ENCODE measurements at regions not wholly inside any gene's neighbourhood (a gene's known extent, or its start where the extent isn't known, plus 50 kb on each side); places are given as distances from the start of the nearest gene placed in this dataset.
A peak's percentile ranks its signal among the peaks of the same experiment; 100 is the strongest.
"Not testable (repeated sequence)": the region's sequence is repeated elsewhere in the genome, so short reads cannot be mapped to it uniquely, and the experiment has no call there.

- no peaks in the 10 kb centered on the region for H3K27me3 ChIP-seq (replicated peaks in 2 of 5; ENCODE audit: control insufficient read depth in 4 of 5, insufficient read depth in 5 of 5, low read length in 4 of 5)
- H3K36me3 ChIP-seq (ENCODE audit: control insufficient read depth in 4 of 4, insufficient read depth in 4 of 4, low read length in 3 of 4): no peaks in the 10 kb centered on the region
- ChIA-PET POLR2A (interaction anchor here (0.6 to 1.1 kb wide), 3 partner anchors 42 to 248 kb away, joined by 3 to 10 read pairs (median 4); no protein-coding TSS in a partner anchor), CTCF (interaction anchor here (0.6 to 5.7 kb wide), 23 partner anchors 8 to 191 kb away, joined by 3 to 36 read pairs (median 5); no protein-coding TSS in a partner anchor)
- DNase-seq: peak in 2 of 3 donors; percentile 68 to 82
- H3K4me3 ChIP-seq (ENCODE audit: control insufficient read depth in 1 of 7, extremely low read depth in 1 of 7, insufficient read depth in 4 of 7, low read depth in 2 of 7, low read length in 6 of 7): peak overlapping the region in 5 of 7 experiments; percentile 27 to 69 (median 54)
- WGBS (ENCODE audit: insufficient coverage): 82% methylated on average over 5 of the region's 13 CpGs
- peaks cover 3 to 5% (median 4%) of the 10 kb centered on the region in 5 experiments for H3K9me3 ChIP-seq (ENCODE audit: control extremely low read depth in 1 of 5, control insufficient read depth in 4 of 5, insufficient read depth in 2 of 5, low read depth in 1 of 5, low read length in 4 of 5)
- H3K27ac ChIP-seq (ENCODE audit: insufficient read depth in 1 of 2, low read depth in 1 of 2, low read length in 2 of 2, poor library complexity in 1 of 2, severe bottlenecking in 2 of 2): no peak overlapping the region
- H3K4me1 ChIP-seq (ENCODE audit: control extremely low read depth in 1 of 4, control insufficient read depth in 4 of 4, insufficient read depth in 4 of 4, low read length in 3 of 4): peaks cover 3 to 57% (median 23%) of the 10 kb centered on the region in 4 experiments
These were observed 191.5 kb downstream of the SEC14L1 start for GRCh38 chr17:77332034-77332971.

GRCh38 chr17:77332981-77333685 is 192.4 kb downstream of the SEC14L1 start:
- Histone ChIP-seq H3K27ac (ENCODE audit: insufficient read depth in 1 of 2, low read depth in 1 of 2, low read length in 2 of 2, poor library complexity in 1 of 2, severe bottlenecking in 2 of 2) (no peak overlapping the region), H3K4me1 (ENCODE audit: control extremely low read depth in 1 of 4, control insufficient read depth in 4 of 4, insufficient read depth in 4 of 4, low read length in 3 of 4) (peaks cover 3 to 54% (median 23%) of the 10 kb centered on the region in 4 experiments), H3K36me3 (ENCODE audit: control insufficient read depth in 4 of 4, insufficient read depth in 4 of 4, low read length in 3 of 4) (no peaks in the 10 kb centered on the region), H3K27me3 (replicated peaks in 2 of 5; ENCODE audit: control insufficient read depth in 4 of 5, insufficient read depth in 5 of 5, low read length in 4 of 5) (no peaks in the 10 kb centered on the region), H3K9me3 (ENCODE audit: control extremely low read depth in 1 of 5, control insufficient read depth in 4 of 5, insufficient read depth in 2 of 5, low read depth in 1 of 5, low read length in 4 of 5) (peaks cover 3 to 5% (median 4%) of the 10 kb centered on the region in 5 experiments), H3K4me3 (ENCODE audit: control insufficient read depth in 1 of 7, extremely low read depth in 1 of 7, insufficient read depth in 4 of 7, low read depth in 2 of 7, low read length in 6 of 7) (no peak overlapping the region)
- peak in 1 of 3 donors; percentile 54 for DNase-seq
- ChIA-PET CTCF (interaction anchor here (0.8 to 5.7 kb wide), 12 partner anchors 16 to 190 kb away, joined by 3 to 36 read pairs (median 6); no protein-coding TSS in a partner anchor), POLR2A (interaction anchor here (0.7 kb wide), 1 partner anchor 249 kb away, joined by 3 read pairs; no protein-coding TSS in a partner anchor)
- 100% methylated on average over 3 of the region's 7 CpGs for WGBS (ENCODE audit: insufficient coverage)

DNA sequence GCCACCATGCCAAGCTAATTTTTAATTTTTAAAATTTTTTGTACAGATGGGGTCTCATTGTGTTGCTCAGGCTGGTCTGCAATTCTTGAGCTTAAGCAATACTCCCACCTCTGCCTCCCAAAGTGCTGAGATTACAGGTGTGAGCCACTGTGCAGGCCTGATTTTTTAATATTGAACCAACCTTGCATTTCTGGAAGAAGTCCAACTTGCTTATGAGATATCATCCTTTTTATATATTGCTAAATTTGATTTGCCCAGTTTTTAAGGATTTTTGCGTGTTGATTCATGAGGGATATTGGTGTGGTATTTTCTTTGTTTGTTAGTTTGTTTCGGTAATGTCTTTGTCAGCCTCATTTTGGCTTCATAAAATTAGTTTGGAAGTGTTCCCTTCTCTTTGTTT is 196.4 kb downstream of the SEC14L1 start:
- Histone ChIP-seq H3K36me3 (ENCODE audit: control insufficient read depth in 4 of 4, insufficient read depth in 4 of 4, low read length in 3 of 4) (no peaks in the 10 kb centered on the region), H3K4me3 (ENCODE audit: control insufficient read depth in 1 of 7, extremely low read depth in 1 of 7, insufficient read depth in 4 of 7, low read depth in 2 of 7, low read length in 6 of 7) (no peak overlapping the region), H3K9me3 (ENCODE audit: control extremely low read depth in 1 of 5, control insufficient read depth in 4 of 5, insufficient read depth in 2 of 5, low read depth in 1 of 5, low read length in 4 of 5) (peaks cover 3 to 5% (median 4%) of the 10 kb centered on the region in 5 experiments), H3K4me1 (ENCODE audit: control extremely low read depth in 1 of 4, control insufficient read depth in 4 of 4, insufficient read depth in 4 of 4, low read length in 3 of 4) (peaks cover 5 to 32% (median 15%) of the 10 kb centered on the region in 4 experiments), H3K27ac (ENCODE audit: insufficient read depth in 1 of 2, low read depth in 1 of 2, low read length in 2 of 2, poor library complexity in 1 of 2, severe bottlenecking in 2 of 2) (no peak overlapping the region), H3K27me3 (replicated peaks in 2 of 5; ENCODE audit: control insufficient read depth in 4 of 5, insufficient read depth in 5 of 5, low read length in 4 of 5) (no peaks in the 10 kb centered on the region)
- CTCF ChIA-PET: interaction anchor here (0.7 to 1.2 kb wide), 2 partner anchors 63 to 98 kb away, joined by 3 to 4 read pairs; no protein-coding TSS in a partner anchor
- 100% methylated on average over 1 of the region's 2 CpGs for WGBS (ENCODE audit: insufficient coverage)
- DNase-seq: no peak
- POLR2A ChIA-PET: no interaction called here

DNA sequence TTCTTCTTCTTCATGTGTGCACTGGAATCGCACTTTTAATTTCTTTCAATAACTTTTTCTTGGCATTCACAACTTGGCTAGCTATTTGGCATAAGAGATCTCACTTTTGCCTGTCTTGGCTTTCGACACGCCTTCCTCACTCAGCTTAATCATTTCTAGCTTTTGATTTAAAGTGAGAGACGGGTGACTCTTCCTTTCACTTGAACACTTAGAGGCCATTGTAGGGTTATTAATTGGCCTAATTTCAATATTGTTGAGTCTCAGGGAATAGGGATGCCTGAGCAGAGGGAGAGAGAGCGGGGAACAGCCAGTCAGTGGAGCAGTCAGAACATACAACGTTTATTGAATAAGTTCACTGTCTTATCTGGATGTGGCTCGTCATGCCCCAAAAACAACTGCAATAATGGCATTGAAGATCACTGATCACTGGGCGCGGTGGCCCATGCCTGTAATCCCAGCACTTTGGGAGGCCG is 200.3 kb downstream of the SEC14L1 start:
- Histone ChIP-seq H3K27ac (ENCODE audit: insufficient read depth in 1 of 2, low read depth in 1 of 2, low read length in 2 of 2, poor library complexity in 1 of 2, severe bottlenecking in 2 of 2) (no peak overlapping the region), H3K36me3 (ENCODE audit: control insufficient read depth in 4 of 4, insufficient read depth in 4 of 4, low read length in 3 of 4) (no peaks in the 10 kb centered on the region), H3K9me3 (ENCODE audit: control extremely low read depth in 1 of 5, control insufficient read depth in 4 of 5, insufficient read depth in 2 of 5, low read depth in 1 of 5, low read length in 4 of 5) (peaks cover 3 to 5% (median 4%) of the 10 kb centered on the region in 5 experiments), H3K4me1 (ENCODE audit: control extremely low read depth in 1 of 4, control insufficient read depth in 4 of 4, insufficient read depth in 4 of 4, low read length in 3 of 4) (peaks cover 9 to 38% (median 21%) of the 10 kb centered on the region in 4 experiments), H3K4me3 (ENCODE audit: control insufficient read depth in 1 of 7, extremely low read depth in 1 of 7, insufficient read depth in 4 of 7, low read depth in 2 of 7, low read length in 6 of 7) (no peak overlapping the region), H3K27me3 (replicated peaks in 2 of 5; ENCODE audit: control insufficient read depth in 4 of 5, insufficient read depth in 5 of 5, low read length in 4 of 5) (no peaks in the 10 kb centered on the region)
- 73% methylated on average over 6 of the region's 10 CpGs for WGBS (ENCODE audit: insufficient coverage)
- DNase-seq: no peak
- CTCF ChIA-PET: interaction anchor here (0.9 to 1.9 kb wide), 7 partner anchors 10 to 88 kb away, joined by 3 to 7 read pairs (median 3); no protein-coding TSS in a partner anchor
- POLR2A ChIA-PET: no interaction called here

DNA sequence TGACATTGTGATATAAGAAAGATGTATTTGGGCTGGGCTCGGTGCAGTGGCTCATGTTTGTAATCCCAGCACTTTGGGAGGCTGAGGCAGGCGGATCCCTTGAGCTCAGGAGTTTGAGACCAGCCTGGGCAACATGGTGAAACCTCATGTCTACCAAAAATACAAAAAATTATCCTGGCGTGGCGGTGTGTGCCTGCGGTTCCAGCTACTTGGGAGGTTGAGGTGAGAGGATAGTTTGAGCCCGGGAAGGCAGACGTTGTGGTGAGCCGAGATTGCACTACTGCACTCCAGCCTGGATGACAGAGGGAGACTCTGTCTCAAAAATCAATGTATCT is 201.9 kb downstream of the SEC14L1 start:
- not testable (repeated sequence) for H3K27ac ChIP-seq (ENCODE audit: insufficient read depth in 1 of 2, low read depth in 1 of 2, low read length in 2 of 2, poor library complexity in 1 of 2, severe bottlenecking in 2 of 2); H3K27me3 ChIP-seq (replicated peaks in 2 of 5; ENCODE audit: control insufficient read depth in 4 of 5, insufficient read depth in 5 of 5, low read length in 4 of 5); DNase-seq; H3K9me3 ChIP-seq (ENCODE audit: control extremely low read depth in 1 of 5, control insufficient read depth in 4 of 5, insufficient read depth in 2 of 5, low read depth in 1 of 5, low read length in 4 of 5); H3K36me3 ChIP-seq (ENCODE audit: control insufficient read depth in 4 of 4, insufficient read depth in 4 of 4, low read length in 3 of 4)
- ChIA-PET POLR2A (interaction anchor here (0.6 kb wide), 1 partner anchor 449 kb away, joined by 3 read pairs; no protein-coding TSS in a partner anchor), CTCF (interaction anchor here (0.7 to 1.8 kb wide), 3 partner anchors 12 to 87 kb away, joined by 3 to 5 read pairs (median 4); no protein-coding TSS in a partner anchor)
- peaks cover 9 to 38% (median 21%) of the 10 kb centered on the region in 4 experiments for H3K4me1 ChIP-seq (ENCODE audit: control extremely low read depth in 1 of 4, control insufficient read depth in 4 of 4, insufficient read depth in 4 of 4, low read length in 3 of 4)
- H3K4me3 ChIP-seq (ENCODE audit: control insufficient read depth in 1 of 7, extremely low read depth in 1 of 7, insufficient read depth in 4 of 7, low read depth in 2 of 7, low read length in 6 of 7): peak overlapping the region in 3 of 7 experiments; percentile 17 to 38 (median 25)
- WGBS (ENCODE audit: insufficient coverage): 7% methylated on average over 8 of the region's 8 CpGs

DNA sequence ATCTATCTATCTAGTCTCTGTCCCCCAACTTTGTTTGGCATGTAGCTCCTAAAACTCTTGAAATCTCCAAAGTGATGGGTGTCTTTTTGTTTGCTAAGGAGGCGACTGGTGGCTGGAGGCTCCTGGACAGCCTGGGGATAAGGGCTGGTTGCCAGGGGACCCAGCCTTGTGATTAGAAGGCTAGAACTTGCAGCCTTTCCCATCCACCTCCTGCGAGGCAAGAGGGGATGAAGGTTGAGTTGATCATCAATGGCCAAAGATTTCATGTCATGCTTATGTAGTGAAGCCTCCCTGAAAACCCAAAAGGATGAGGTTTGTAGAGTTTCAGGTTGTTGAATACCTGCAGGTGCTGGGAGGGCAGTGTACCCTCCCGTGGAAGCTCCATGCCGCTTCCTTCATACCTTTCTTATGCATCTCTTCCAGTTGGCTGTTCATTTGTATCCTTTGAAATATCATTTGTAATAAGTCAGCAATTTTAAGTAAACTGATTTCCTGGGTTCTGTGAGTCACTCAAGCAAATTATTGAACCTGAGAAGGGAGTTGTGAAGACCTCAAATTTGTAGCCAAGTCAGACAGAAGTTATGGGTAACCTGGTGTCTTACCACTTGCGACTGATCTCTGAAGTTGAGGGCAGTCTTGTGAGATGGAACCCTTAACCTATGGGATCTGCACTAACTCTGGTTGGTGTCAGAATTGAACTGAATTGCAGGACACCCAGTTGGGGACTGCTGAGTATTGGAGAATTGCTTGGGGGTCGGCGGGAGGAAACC is 202.4 kb downstream of the SEC14L1 start:
- H3K27ac ChIP-seq (ENCODE audit: insufficient read depth in 1 of 2, low read depth in 1 of 2, low read length in 2 of 2, poor library complexity in 1 of 2, severe bottlenecking in 2 of 2): no peak overlapping the region
- H3K4me3 ChIP-seq (ENCODE audit: control insufficient read depth in 1 of 7, extremely low read depth in 1 of 7, insufficient read depth in 4 of 7, low read depth in 2 of 7, low read length in 6 of 7): peak overlapping the region in 2 of 7 experiments; percentile 17 to 25
- no peaks in the 10 kb centered on the region for H3K36me3 ChIP-seq (ENCODE audit: control insufficient read depth in 4 of 4, insufficient read depth in 4 of 4, low read length in 3 of 4)
- peaks cover 0 to 2% (median 1%) of the 10 kb centered on the region in 5 experiments for H3K9me3 ChIP-seq (ENCODE audit: control extremely low read depth in 1 of 5, control insufficient read depth in 4 of 5, insufficient read depth in 2 of 5, low read depth in 1 of 5, low read length in 4 of 5)
- CTCF ChIA-PET: interaction anchor here (0.7 to 1.8 kb wide), 3 partner anchors 11 to 86 kb away, joined by 3 to 5 read pairs (median 4); no protein-coding TSS in a partner anchor
- WGBS (ENCODE audit: insufficient coverage): 75% methylated on average over 4 of the region's 7 CpGs
- no peak for DNase-seq
- POLR2A ChIA-PET: interaction anchor here (0.6 kb wide), 1 partner anchor 448 kb away, joined by 3 read pairs; no protein-coding TSS in a partner anchor
- no peaks in the 10 kb centered on the region for H3K27me3 ChIP-seq (replicated peaks in 2 of 5; ENCODE audit: control insufficient read depth in 4 of 5, insufficient read depth in 5 of 5, low read length in 4 of 5)
- peaks cover 9 to 38% (median 21%) of the 10 kb centered on the region in 4 experiments for H3K4me1 ChIP-seq (ENCODE audit: control extremely low read depth in 1 of 4, control insufficient read depth in 4 of 4, insufficient read depth in 4 of 4, low read length in 3 of 4)
